HL-60/S4 treated with retinoic acid at 250 ng/mL for 4 days and 3 days (cell line): ENCODE measurements at regions not wholly inside any gene's neighbourhood (a gene's known extent, or its start where the extent isn't known, plus 50 kb on each side); places are given as distances from the start of the nearest gene placed in this dataset.

Source experiments
- in situ Hi-C: fragments of 300-500 bp; cut with MboI; formaldehyde crosslinking; loops from 2 replicates; pipeline ENCODE4 v1.7.0; 2022; ENCODE audit warnings: low sequenced_read_pairs

DNA sequence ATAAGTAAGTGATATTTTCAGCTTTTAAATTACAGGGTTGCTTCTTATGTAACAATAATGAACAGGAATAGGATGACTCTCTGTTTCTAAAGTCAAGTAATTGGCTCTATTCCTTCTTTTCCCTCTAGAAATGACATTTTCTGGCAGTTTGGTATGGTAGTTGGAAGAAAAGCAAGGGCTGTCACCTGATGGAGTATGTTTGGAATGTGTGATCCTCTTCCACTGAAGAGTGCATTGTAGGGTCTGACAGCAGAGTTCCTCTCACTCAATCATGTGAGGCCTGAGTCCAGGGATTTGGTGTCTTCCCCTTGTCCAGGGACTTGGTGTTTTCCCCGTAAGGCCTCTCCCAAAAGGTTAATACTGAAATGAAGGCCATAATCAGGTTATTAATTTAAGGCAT lies 233.8 kb upstream of the FBXL7 start:
- in situ Hi-C loops, result no loop called here

DNA sequence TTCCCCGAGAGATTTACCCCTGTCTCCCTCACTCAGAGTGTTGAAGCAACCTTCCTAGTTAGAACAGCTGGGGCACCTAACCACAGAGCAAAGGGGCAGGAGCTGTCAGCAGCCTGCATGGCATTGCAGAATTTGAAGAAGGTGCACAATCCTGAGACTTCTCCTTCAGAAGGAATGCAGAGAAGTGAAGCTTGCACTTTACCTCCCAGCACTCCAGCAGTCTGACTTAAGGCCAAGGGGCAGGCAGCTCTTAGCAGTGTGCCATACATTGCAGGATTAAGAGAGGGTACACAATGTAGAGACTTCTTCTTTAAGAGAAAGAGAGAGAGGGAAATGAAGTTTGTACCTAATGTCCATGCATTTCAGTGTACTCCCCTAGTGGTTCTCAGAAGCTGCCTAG lies 236.0 kb upstream of the FBXL7 start:
- in situ Hi-C loops, result no loop called here

DNA sequence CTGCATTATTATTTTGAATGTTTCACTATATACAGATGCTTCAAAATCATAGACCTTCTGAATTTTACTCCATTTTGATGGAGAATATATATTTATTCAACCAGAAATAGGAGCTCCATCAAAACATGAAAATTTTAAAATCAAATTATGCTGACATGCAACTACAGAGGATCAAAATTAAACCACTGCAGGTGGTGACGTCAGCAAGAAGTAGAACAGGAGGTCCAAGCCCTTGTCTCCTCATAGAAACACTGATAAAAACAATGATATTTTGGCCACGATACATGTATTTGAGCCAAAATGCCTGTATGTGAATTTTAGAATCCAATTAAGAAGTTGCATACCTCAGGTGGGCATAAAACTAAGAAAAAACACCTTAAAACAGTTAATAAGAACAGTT lies 236.6 kb upstream of the FBXL7 start:
- in situ Hi-C loops, result no loop called here

DNA sequence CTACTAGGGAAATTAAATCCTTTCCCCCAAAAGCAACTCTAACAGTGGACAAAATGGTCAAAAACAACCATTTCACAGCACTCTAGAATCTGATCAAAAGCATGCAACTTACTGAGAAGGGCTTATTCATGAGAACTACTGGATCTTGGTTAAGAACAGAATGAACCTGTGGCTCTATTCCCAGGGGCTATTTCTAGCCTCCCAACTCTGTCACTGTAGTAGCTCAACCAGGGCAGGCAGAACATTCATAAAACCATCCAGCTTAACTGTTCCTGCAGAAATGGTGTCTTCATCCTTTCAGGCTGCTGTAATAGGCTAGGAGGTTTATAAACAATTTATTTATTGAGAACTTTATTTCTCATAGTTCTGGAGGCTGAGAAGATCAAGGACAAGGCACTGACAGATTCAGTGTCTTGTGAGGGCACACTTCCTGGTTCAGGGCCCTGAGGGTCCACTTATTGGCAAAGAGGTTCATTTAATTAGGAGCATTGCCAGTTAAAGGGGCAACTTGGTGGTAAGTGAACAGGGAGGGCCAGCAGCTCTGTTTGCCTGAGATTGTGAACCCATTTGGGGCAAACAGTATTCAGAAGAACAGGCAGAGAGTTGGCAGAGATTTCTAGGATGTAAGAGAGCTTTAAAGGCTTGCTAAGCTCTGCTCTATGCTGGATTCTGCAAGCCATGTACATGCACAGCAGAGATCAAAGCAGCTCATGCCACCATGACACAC lies 238.5 kb upstream of the FBXL7 start:
- in situ Hi-C loops, result no loop called here

GRCh38 chr5:15260356-15261268 lies 239.4 kb upstream of the FBXL7 start:
- in situ Hi-C loops, result no loop called here

DNA sequence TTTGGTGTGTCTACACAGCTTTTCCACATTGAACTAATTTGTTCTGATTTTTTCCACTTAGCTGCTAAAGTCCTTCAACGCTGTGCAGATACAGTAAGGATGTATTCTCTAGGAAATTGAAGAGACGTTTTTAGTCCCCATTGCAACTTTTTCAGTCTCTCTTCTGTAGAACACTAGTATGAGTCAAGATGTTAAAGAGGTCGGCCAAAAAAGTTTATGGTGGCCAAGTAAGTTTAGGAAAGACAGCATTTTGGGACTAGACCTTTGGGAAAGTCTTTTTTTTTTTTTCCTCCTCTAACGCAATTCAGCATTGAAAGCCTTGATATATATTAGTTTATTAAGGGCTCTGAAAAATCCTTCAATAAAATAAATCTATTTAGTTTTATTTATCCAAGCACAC lies 243.5 kb upstream of the FBXL7 start:
- in situ Hi-C loops, result no loop called here

GRCh38 chr5:15255576-15255975 lies 244.4 kb upstream of the FBXL7 start:
- in situ Hi-C loops, result no loop called here

DNA sequence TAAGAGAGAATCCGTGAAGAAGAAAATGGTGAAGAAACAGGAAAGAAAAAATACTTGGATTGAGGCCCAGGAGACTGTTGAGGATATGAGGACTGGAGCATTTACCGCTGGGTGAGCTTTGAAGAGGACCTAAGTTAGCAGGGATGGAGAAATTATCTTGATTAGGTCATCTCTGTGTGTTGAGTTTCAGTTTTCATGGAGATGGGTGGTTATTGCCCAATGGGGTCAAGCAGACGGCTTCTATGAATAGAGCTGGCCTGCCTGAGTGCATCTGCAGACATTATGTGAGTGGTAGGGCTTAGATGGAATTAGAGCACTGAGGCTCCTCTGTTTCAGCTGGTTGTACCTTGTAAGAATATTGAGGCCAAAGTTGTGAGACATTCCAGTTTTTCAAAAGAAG lies 245.4 kb upstream of the FBXL7 start:
- in situ Hi-C loops, result no loop called here

DNA sequence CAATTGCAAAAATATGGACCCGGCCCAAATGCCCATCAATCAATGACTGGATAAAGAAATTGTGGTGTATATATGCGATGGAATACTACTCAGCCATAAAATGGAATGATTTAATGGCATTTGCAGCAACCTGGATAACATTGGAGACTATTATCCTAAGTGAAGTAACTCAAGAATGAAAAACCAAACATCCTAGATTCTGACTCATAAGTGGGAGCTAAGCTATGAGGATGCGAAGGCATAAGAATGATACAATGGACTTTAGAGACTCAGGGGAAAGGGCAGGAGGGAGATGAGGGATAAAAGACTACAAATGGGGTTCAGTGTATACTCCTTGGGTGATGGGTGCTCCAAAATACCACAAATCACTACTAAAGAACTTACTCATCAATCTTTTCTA lies 247.6 kb upstream of the FBXL7 start:
- in situ Hi-C loops, result no loop called here

DNA sequence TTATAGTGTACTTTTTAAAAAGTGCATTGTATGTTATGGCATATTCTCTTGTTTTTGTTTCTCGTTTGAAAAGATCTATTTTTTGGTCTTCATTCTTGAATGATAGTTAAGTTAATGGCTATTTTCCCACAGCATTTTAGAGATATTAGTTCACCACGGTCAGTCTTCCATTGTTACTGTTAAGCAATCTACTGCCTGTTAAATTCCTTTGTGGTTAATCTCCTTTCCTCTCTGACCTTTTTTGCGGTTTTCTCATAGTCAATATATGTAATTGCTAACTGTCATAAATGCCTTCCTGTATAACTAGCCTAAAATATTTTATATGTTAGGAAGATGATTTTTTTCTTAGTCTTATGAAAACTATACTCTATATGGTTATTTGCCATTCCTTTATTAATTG lies 250.8 kb upstream of the FBXL7 start:
- in situ Hi-C loops, result no loop called here

- in situ Hi-C loops, result no loop called here
These were observed 251.2 kb upstream of the FBXL7 start for GRCh38 chr5:15248731-15249130.

GRCh38 chr5:15245913-15246312 lies 254.1 kb upstream of the FBXL7 start:
- in situ Hi-C loops, result no loop called here

- in situ Hi-C loops, result no loop called here
These were observed 256.5 kb upstream of the FBXL7 start for GRCh38 chr5:15243301-15244020.

DNA sequence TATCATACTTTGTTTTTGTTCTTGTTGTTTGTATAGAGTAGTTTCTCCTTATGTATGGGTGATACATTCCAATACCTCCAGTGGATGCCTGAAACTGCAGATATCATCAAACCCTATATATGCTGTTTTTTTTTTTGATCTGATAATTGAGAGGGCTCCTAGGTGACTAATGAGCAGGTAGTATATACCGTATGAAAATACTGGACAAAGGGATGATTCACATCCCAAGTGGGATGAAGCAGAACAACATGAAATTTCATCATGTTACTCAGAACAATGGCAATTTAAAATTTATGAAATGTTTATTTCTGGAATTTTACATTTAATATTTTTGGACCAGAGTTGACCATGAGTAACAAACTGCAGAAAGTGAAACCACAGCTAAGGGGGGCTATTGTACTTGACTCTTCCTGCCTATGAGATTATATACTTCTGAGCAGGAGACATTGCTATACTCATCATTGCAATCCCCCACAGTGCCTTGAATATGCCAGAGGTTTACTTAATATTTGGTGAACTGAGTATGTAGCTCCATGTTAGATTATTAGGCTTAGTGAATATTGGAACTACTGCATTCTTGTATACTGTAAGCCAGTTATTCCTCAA lies 258.7 kb upstream of the FBXL7 start:
- in situ Hi-C loops, result no loop called here

GRCh38 chr5:15238006-15238405 lies 262.0 kb upstream of the FBXL7 start:
- in situ Hi-C loops, result no loop called here

- in situ Hi-C loops, result no loop called here
These were observed 263.0 kb upstream of the FBXL7 start for GRCh38 chr5:15236911-15237508.

DNA sequence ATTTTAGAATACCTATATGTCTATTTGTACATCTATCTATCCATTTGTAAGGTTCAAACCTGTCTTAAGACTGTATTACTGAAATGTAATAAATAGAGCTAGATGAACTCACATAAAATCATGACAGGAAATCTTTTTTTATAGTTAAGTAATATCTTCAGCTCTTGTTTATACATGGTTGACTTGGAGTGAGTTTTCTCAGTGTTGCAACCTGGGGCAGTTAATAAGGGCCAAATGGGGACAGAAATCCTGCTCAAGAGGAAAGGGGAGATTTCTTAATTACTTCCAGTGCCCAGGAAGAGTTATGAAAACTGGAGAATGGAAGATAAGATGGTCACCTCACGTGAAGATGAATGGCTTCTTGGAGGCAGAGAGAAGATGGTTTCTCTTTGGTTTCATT lies 265.1 kb upstream of the FBXL7 start:
- in situ Hi-C loops, result no loop called here

DNA sequence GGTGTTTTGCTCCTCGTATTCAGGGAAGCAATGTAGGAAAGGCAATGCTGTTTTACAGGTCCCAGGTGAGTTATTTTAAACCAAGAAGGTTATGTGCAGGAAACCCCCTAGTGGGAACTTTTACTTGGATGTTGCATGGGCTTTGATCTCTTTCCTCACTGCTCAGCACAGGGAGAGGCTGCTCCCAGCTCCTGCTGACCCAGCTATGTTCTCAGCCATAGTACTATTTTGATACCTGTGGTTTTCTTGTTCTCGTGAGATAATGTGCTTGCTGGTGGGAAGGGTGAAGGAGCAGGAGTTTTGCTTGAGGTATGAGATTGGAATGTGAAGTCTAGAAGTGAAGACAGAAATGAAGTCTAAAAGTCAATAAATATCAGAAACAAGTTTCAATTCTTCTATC lies 265.6 kb upstream of the FBXL7 start:
- in situ Hi-C loops, result no loop called here

DNA sequence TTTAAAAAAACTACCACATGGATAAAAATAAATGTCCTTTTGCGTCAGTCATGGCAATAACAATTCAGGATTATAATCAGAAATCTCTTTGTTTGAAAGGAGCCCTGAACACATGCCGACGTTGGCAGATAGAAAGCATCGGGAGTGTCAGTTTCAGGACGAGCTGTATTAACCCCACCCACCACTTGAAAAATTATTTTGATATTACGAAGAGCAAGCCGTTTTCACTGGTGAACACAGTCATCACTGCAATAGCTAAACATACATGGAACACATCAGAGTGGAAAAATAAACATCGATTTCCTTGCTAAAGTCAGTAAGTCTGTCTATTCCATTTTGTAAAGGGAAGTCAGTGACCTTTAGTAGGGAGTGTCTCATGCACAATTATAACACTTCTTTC lies 266.4 kb upstream of the FBXL7 start:
- in situ Hi-C loops, result no loop called here

- in situ Hi-C loops, result no loop called here
These were observed 277.8 kb upstream of the FBXL7 start for GRCh38 chr5:15222156-15222555.

DNA sequence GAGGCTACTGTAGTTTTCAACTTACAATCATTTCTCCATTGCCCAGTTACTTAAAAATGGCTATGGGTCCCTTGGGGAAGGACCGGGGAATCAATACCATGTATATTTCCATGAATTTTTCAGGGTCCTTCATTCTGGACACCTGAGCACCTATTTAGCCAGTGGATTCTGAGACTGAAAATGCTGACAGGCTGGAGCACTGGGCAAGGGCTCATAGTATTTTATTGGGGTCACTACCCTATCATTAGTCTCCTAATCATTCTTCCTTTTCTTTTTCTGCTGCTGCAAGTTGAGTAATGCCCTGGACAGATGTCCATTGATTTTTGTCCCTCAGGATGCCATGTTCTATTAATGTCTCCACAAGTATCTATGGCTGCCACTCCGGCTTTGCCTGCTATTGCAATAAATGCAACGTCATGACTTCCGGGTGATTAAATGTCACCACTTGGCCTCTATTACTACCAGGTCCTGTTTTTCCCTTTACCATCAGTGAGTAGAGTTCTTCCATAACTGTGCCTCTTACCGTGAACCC lies 279.3 kb upstream of the FBXL7 start:
- in situ Hi-C loops, result no loop called here
